Ovary (tissue), 7 donors: ENCODE measurements at regions not wholly inside any gene's neighbourhood (a gene's known extent, or its start where the extent isn't known, plus 50 kb on each side); places are given as distances from the start of the nearest gene placed in this dataset.
"Not testable (repeated sequence)": the region's sequence is repeated elsewhere in the genome, so short reads cannot be mapped to it uniquely, and the experiment has no call there.

Experiments
- DNase-seq, 5 donors: peaks; one replicate each; pipeline ENCODE4 v3.0.0-alpha.2; 2019 to 2020
- H3K27ac ChIP-seq, 2 donors: fragments of 200-600 bp; one replicate each; pipeline versions ENCODE4 v1.5.1 to v1.8.0; 2019 to 2022
- H3K27me3 ChIP-seq: fragments of 200-600 bp; one replicate; pipeline ENCODE4 v1.8.0; 2022
- H3K36me3 ChIP-seq: fragments of 200-600 bp; sonication (generic); one replicate; pipeline ENCODE4 v1.5.1; 2019
- H3K4me1 ChIP-seq: one replicate; pipeline ENCODE4 v1.8.1; 2013; ENCODE audit warnings: mild to moderate bottlenecking, moderate library complexity; ENCODE audit not compliant: insufficient read depth
- H3K4me3 ChIP-seq: fragments of 200-600 bp; sonication (generic); one replicate; pipeline ENCODE4 v1.5.1; 2017
- H3K9me3 ChIP-seq, 2 donors: fragments of 200-600 bp in 1 of 2; sonication (generic) in 1 of 2; one replicate each; pipeline versions ENCODE4 v1.5.1 to v1.8.1; 2013 to 2019; ENCODE audit warnings: mild to moderate bottlenecking in 1 of 2, moderate library complexity in 1 of 2
- EP300 ChIP-seq: sonication (generic); formaldehyde crosslinking; IDR thresholded peaks from one replicate; pipeline ENCODE4 v1.6.1; 2017; ENCODE audit warnings: antibody characterized with exemption
- POLR2A ChIP-seq: fragments of 450-650 bp; IDR thresholded peaks from one replicate; pipeline ENCODE4 v1.6.1; 2017; ENCODE audit warnings: antibody characterized with exemption, mild to moderate bottlenecking, moderate library complexity
- WGBS, 3 donors: extraction: QIAGEN DNeasy Blood & Tissue Kit in 1 of 3; methylation state at CpG; one replicate each; pipeline versions ENCODE4 v1.1.5 to v1.1.7; 2013 to 2017; 5-methylcytosine and 5-hydroxymethylcytosine counted together
- intact Hi-C, 4 donors: fragments of 100-400 bp; cut with DNase I; formaldehyde crosslinking; loops; one replicate each; pipeline versions ENCODE4 v1.11.0 to v1.15.1; 2022 to 2023
- TF ChIP-seq, protein P1 (sequence below), 3 donors: fragments of 450-650 bp in 2 of 3; fragments of 200-600 bp in 1 of 3; IDR thresholded peaks; one replicate each; pipeline versions ENCODE4 v1.5.1 to v1.8.0; 2016 to 2022; ENCODE audit warnings: antibody characterized with exemption in 3 of 3, mild to moderate bottlenecking in 1 of 3
- donor health status: DM: no; HTN: no; CAD: no; lungs with moderate emphysema.
- donor health status: DM: no; HTN: no; CAD: no.
- donor health status: Bipolar disorder and iron deficiency.
- donor health status: DM: no; HTN: no; CAD: no.
- donor health status: DM: yes; HTN: yes; CAD: no.

DNA sequence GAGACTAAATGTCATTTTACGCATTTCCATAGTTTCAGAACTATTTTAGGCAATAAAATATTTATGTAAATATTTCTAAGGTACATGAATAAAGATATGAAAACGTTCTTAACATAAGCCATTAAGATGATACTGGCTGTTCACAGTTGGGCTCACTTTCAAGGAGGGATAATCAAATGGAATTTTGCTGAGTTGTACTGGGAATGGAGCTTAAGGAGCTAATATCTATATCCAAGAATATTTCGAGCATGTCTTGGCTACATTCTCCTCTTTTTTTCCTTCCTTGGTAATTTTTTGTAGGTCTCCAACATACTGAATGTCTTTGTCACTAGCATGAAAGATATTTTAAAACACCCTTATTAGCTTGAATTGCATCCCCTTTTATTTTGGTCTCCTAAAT is 383.4 kb downstream of the RAP2B start:
- Histone ChIP-seq H3K36me3 (no peaks in the 10 kb centered on the region), H3K4me3 (no peak overlapping the region), H3K9me3 (no peaks in the 10 kb centered on the region), H3K27me3 (peaks cover 2% of the 10 kb centered on the region), H3K4me1 (no peaks in the 10 kb centered on the region), H3K27ac (no peak overlapping the region)
- intact Hi-C loops = no loop called here
- DNase-seq = no peak
- WGBS, 3 donors = 49 to 58% (median 53%) methylated on average over 3 of the region's 3 CpGs
- TF ChIP-seq, protein P1, sequence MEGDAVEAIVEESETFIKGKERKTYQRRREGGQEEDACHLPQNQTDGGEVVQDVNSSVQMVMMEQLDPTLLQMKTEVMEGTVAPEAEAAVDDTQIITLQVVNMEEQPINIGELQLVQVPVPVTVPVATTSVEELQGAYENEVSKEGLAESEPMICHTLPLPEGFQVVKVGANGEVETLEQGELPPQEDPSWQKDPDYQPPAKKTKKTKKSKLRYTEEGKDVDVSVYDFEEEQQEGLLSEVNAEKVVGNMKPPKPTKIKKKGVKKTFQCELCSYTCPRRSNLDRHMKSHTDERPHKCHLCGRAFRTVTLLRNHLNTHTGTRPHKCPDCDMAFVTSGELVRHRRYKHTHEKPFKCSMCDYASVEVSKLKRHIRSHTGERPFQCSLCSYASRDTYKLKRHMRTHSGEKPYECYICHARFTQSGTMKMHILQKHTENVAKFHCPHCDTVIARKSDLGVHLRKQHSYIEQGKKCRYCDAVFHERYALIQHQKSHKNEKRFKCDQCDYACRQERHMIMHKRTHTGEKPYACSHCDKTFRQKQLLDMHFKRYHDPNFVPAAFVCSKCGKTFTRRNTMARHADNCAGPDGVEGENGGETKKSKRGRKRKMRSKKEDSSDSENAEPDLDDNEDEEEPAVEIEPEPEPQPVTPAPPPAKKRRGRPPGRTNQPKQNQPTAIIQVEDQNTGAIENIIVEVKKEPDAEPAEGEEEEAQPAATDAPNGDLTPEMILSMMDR (IDR thresholded peaks at IDR 0.05) = no peak
- no peak for TF ChIP-seq EP300
- no peak for TF ChIP-seq POLR2A

DNA sequence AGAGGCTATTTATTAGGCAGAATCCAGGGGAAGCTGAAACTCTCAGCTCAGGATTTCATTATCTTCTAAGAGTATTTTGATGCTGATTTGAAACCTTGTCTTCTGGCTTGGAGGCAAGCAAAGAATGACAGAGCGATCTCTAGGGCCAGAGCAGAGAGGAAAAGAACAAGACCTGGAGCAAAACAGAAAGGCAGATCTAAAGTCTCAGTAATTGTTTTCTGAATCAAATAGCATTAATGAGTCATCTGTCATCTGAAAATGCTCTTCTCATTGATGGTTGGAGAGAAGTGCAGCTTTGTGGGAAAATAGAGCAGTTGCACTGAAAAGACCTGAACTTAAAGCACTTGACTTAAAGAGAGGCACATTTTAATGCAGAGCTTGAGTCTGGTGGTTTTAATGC is 385.9 kb downstream of the RAP2B start:
- TF ChIP-seq, protein P1 (IDR thresholded peaks at IDR 0.05) = no peak
- TF ChIP-seq EP300 (no peak), POLR2A (no peak)
- no peaks in the 10 kb centered on the region for H3K4me1 ChIP-seq
- 95 to 100% (median 96%) methylated on average over 1 of the region's 1 CpG for WGBS, 3 donors

DNA sequence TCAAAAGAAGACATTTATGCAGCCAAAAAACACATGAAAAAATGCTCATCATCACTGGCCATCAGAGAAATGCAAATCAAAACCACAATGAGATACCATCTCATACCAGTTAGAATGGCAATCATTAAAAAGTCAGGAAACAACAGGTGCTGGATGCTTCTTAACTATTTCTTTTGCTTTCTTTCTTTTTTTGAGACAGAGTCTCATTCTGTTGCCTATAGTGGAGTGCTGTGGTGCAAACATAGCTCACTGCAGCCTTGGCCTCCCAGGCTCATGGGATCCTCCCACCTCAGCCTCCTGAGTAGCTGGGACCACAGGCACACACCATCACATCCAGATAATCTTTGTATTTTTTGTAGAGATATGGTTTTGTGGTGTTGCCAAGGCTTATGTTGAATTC is 387.7 kb downstream of the RAP2B start:
- H3K27ac ChIP-seq, H3K9me3 ChIP-seq, H3K4me1 ChIP-seq, H3K27me3 ChIP-seq, H3K4me3 ChIP-seq, H3K36me3 ChIP-seq, DNase-seq, intact Hi-C loops: not testable (repeated sequence)

More for the DNA sequence above, 385.9 kb downstream of the RAP2B start:
- H3K4me3 ChIP-seq = no peak overlapping the region
- no peak overlapping the region for H3K27ac ChIP-seq
- intact Hi-C loops = no loop called here
- no peaks in the 10 kb centered on the region for H3K9me3 ChIP-seq
- H3K36me3 ChIP-seq = no peaks in the 10 kb centered on the region
- DNase-seq = no peak
- no peaks in the 10 kb centered on the region for H3K27me3 ChIP-seq

DNA sequence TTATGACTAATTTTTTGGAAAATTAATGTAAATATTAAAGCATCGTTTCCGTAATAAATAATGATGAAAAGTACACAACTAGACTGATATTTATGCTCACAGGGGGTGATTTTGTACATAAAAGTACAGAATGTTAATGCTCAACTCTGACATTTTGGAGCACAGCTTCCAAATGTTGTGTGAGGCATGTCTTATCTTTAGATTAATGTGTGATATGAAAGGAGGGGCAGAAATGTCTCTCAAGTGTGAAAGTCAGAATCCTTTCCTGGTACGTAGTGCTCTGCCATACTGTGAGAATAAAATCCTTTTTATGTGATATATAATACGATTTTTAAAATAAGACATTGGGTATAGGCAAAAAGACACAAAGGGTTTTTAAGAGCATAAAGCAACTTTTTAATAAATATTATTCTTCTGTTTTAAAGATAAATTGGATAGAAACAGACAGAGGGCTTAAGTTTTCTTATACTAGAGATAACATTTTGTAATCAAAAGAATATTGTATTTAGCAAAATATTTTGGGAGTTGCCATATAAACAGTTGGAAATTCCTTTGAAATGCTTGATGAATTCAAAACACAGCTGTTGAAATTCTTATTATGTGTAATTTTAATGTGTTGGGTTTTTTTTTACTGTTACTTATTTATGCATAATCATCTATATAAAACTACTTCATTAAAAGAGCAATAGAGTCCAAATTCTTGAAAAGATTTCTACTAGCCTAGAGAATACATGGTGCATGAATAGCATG is 389.7 kb downstream of the RAP2B start:
- Histone ChIP-seq H3K9me3 (no peaks in the 10 kb centered on the region), H3K4me1 (no peaks in the 10 kb centered on the region), H3K27me3 (no peaks in the 10 kb centered on the region), H3K27ac (no peak overlapping the region), H3K4me3 (no peak overlapping the region), H3K36me3 (no peaks in the 10 kb centered on the region)
- WGBS, 3 donors = 16 to 42% (median 20%) methylated on average over 4 of the region's 4 CpGs
- intact Hi-C loops = no loop called here
- no peak for DNase-seq
- no peak for TF ChIP-seq POLR2A
- TF ChIP-seq, protein P1 (IDR thresholded peaks at IDR 0.05) = no peak
- TF ChIP-seq EP300 = no peak

DNA sequence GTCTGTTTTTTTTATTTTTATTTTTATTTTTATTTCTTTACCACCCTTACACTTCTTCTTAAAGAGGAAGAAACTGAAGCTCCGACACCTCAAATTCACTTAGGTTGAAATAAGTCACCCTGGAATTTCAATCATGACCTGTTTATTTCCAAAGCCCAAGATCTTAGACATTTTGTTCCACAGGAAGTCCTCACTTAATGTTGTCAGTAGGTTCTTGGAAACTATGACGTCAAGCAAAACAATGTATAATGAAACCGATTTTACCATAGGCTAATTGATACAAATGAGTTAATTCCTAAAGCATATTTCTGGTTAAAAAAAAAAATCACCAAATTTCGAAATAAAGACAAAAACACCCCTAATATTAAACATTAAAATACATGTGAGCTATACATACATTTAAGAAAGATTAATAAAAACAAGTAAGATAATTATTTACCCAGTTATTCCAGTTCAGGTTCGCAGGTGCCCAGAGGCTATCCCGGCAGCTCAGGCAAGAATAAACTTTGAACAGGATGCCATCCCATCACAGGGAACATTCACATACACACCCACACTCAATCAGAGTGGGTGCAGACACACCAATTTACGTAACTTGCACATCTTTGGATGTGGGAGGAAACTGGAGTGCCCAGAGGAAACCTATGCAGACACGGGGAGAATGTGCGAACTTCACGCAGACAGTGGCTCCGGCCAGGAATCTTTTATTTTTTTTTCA is 391.0 kb downstream of the RAP2B start:
- intact Hi-C loops = no loop called here

More for the DNA sequence above, 391.0 kb downstream of the RAP2B start:
- H3K27me3 ChIP-seq = no peaks in the 10 kb centered on the region
- no peak overlapping the region for H3K27ac ChIP-seq
- WGBS, 3 donors = 89 to 93% (median 91%) methylated on average over 11 of the region's 11 CpGs
- no peak overlapping the region for H3K4me3 ChIP-seq
- H3K4me1 ChIP-seq = no peaks in the 10 kb centered on the region
- no peaks in the 10 kb centered on the region for H3K9me3 ChIP-seq
- DNase-seq = no peak
- TF ChIP-seq EP300 (no peak), POLR2A (no peak)
- TF ChIP-seq, protein P1 (IDR thresholded peaks at IDR 0.05) = no peak
- no peaks in the 10 kb centered on the region for H3K36me3 ChIP-seq
